Stimulated activated CD4-positive, alpha-beta T cell treated with anti-CD3 and anti-CD28 coated beads, Interleukin-4, amount 100 ng/mL, for 48 hours (primary cell): ENCODE measurements at regions not wholly inside any gene's neighbourhood (a gene's known extent, or its start where the extent isn't known, plus 50 kb on each side); places are given as distances from the start of the nearest gene placed in this dataset.

Source experiments
- DNase-seq, 2 donors: peaks; one replicate each; pipeline ENCODE4 v3.0.0-alpha.2; 2020; ENCODE audit warnings: low read depth in 2 of 2

GRCh38 chr15:60093273-60094067 is 89.4 kb downstream of the FOXB1 start:
- DNase-seq, result no peak

- DNase-seq, result no peak
Observed at GRCh38 chr15:60095711-60096110, 91.6 kb downstream of the FOXB1 start.

- DNase-seq, result no peak
Observed at GRCh38 chr15:60096157-60096556, 92.0 kb downstream of the FOXB1 start.

- DNase-seq, result no peak
Observed at GRCh38 chr15:60101416-60101815, 97.3 kb downstream of the FOXB1 start.

- DNase-seq, result no peak
Observed at GRCh38 chr15:60102748-60103147, 98.6 kb downstream of the FOXB1 start.

GRCh38 chr15:60110909-60111308 is 106.8 kb downstream of the FOXB1 start:
- no peak for DNase-seq

GRCh38 chr15:60115579-60116380 is 111.7 kb downstream of the FOXB1 start:
- DNase-seq, result no peak

- DNase-seq, result no peak
Observed at GRCh38 chr15:60116456-60117089, 112.5 kb downstream of the FOXB1 start.

- no peak for DNase-seq
Observed at GRCh38 chr15:60118146-60118545, 114.0 kb downstream of the FOXB1 start.

- no peak for DNase-seq
Observed at GRCh38 chr15:60118626-60119025, 114.5 kb downstream of the FOXB1 start.

GRCh38 chr15:60119101-60119500 is 115.0 kb downstream of the FOXB1 start:
- no peak for DNase-seq

GRCh38 chr15:60120100-60120499 is 116.0 kb downstream of the FOXB1 start:
- no peak for DNase-seq

- DNase-seq, result peak in 1 of 2 donors; percentile 43
Observed at GRCh38 chr15:60121845-60122244, 117.7 kb downstream of the FOXB1 start.

GRCh38 chr15:60122691-60123090 is 118.6 kb downstream of the FOXB1 start:
- DNase-seq, result no peak

GRCh38 chr15:60124460-60125070 is 120.5 kb downstream of the FOXB1 start:
- DNase-seq, result no peak

GRCh38 chr15:60125334-60125733 is 121.2 kb downstream of the FOXB1 start:
- DNase-seq, result no peak

GRCh38 chr15:60126200-60126599 is 122.1 kb downstream of the FOXB1 start:
- no peak for DNase-seq

GRCh38 chr15:60126661-60127060 is 122.5 kb downstream of the FOXB1 start:
- no peak for DNase-seq

- no peak for DNase-seq
Observed at GRCh38 chr15:60128000-60128376, 123.9 kb downstream of the FOXB1 start.

- DNase-seq, result no peak
Observed at GRCh38 chr15:60128710-60129109, 124.6 kb downstream of the FOXB1 start.

GRCh38 chr15:60130398-60130797 is 126.3 kb downstream of the FOXB1 start:
- DNase-seq, result no peak

- DNase-seq, result no peak
Observed at GRCh38 chr15:60130821-60131220, 126.7 kb downstream of the FOXB1 start.
